ENCODE measurements at regions not wholly inside any gene's neighbourhood (a gene's known extent, or its start where the extent isn't known, plus 50 kb on each side); places are given as distances from the start of the nearest gene placed in this dataset.
"Not testable (repeated sequence)": the region's sequence is repeated elsewhere in the genome, so short reads cannot be mapped to it uniquely, and the experiment has no call there.

DNA sequence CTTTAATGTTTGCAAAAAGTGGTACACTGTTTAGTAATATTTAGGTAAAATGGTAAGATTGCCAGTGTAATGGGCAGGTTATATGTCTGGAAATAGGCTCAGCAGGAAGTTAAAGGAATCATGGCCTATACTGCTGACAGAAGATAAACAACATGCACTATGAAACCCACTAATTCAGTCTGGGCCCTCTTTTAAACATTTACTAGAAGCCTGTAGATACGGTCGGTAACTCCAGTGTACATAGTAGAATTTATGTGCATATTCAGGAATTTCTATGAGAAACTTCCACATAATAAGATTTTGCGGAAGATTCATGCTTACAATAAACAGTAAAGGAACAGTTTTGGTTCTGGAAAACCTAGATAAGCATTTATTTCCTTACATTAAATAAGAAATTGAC lies 1896.9 kb downstream of the KHDRBS2 start:
- not testable (repeated sequence) for H3K9me3 ChIP-seq (ENCODE audit: control insufficient read depth, insufficient read depth, low read length); DNase-seq (ENCODE audit: low read depth, low spot score); H3K27ac ChIP-seq (ENCODE audit: low read length); H3K27me3 ChIP-seq (ENCODE audit: control insufficient read depth, insufficient read depth, low read length); H3K36me3 ChIP-seq (ENCODE audit: control insufficient read depth, insufficient read depth, low read length); H3K4me3 ChIP-seq (ENCODE audit: low read length); H3K4me1 ChIP-seq (ENCODE audit: control insufficient read depth, insufficient read depth, low read length)
- no CpG with 5 or more reads among the region's 3 CpGs for WGBS (ENCODE audit: insufficient coverage, insufficient read length)

DNA sequence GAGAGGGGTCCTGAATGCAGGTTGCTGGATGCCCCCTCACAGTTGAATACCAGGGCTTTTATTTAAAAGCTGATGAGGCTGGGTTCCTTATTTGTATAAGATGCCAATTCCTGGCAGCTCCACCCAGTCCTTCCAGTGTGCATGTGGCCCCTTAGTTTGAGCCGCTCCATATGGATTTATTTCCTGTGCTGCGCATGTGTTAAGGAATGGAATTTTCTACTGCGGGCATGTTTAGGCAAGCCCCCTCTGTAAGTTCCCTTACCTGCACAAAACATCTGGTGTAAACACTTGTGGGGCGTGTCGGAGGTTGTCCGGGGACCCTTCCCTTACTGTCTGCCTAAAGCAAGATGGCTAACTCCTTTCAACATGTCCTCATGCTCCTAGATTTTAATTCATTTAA lies 1901.4 kb downstream of the KHDRBS2 start:
- not testable (repeated sequence) for H3K4me1 ChIP-seq (ENCODE audit: control insufficient read depth, insufficient read depth, low read length); H3K4me3 ChIP-seq (ENCODE audit: low read length); H3K27ac ChIP-seq (ENCODE audit: low read length); H3K9me3 ChIP-seq (ENCODE audit: control insufficient read depth, insufficient read depth, low read length); H3K27me3 ChIP-seq (ENCODE audit: control insufficient read depth, insufficient read depth, low read length); DNase-seq (ENCODE audit: low read depth, low spot score); H3K36me3 ChIP-seq (ENCODE audit: control insufficient read depth, insufficient read depth, low read length)
- WGBS (ENCODE audit: insufficient coverage, insufficient read length) = no CpG with 5 or more reads among the region's 6 CpGs

DNA sequence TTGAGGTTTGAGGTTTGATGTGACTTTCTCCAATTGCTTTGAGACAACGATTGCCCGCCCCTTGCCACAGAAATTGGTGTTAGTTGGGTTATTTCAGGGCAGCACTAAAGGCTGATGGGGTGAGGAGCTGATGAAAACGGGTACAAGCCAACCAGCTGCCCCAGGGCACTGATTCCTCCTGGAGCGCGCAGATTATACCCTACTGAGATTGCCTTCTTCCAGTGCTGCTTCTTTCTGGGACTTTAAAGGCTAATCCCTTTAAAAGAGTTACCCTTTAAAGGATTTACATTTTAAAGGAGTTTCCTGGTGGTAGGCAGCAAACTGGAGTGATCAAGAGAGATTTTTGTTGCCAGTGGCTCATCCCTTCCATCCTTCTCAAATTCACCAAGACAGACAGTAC lies 1903.3 kb downstream of the KHDRBS2 start:
- H3K36me3 ChIP-seq (ENCODE audit: control insufficient read depth, insufficient read depth, low read length); H3K9me3 ChIP-seq (ENCODE audit: control insufficient read depth, insufficient read depth, low read length); H3K4me1 ChIP-seq (ENCODE audit: control insufficient read depth, insufficient read depth, low read length); H3K27me3 ChIP-seq (ENCODE audit: control insufficient read depth, insufficient read depth, low read length); H3K4me3 ChIP-seq (ENCODE audit: low read length); H3K27ac ChIP-seq (ENCODE audit: low read length); DNase-seq (ENCODE audit: low read depth, low spot score): not testable (repeated sequence)
- whole genome bisulfite sequencing (ENCODE audit: insufficient coverage, insufficient read length) = no CpG with 5 or more reads among the region's 5 CpGs

DNA sequence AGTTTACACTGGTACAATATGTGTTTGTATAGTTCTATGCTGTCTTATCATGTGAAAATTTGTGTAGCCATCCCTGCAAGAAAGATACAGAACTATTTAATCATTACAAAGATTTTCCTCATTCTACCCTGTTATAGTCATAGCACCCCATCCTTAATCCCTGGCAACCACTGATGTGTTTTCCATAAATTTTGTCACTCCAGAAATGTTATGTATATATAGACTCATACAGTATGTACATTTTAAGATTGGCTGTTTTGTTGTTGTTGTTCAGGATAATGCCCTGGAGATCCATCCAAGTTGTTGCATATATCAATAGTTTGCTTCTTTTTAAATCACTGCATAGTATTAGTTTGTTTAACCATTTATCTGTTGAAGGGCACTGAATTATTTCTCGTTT lies 1911.9 kb downstream of the KHDRBS2 start:
- H3K36me3 ChIP-seq (ENCODE audit: control insufficient read depth, insufficient read depth, low read length); H3K4me3 ChIP-seq (ENCODE audit: low read length); H3K4me1 ChIP-seq (ENCODE audit: control insufficient read depth, insufficient read depth, low read length); H3K27me3 ChIP-seq (ENCODE audit: control insufficient read depth, insufficient read depth, low read length); H3K27ac ChIP-seq (ENCODE audit: low read length); DNase-seq (ENCODE audit: low read depth, low spot score); H3K9me3 ChIP-seq (ENCODE audit: control insufficient read depth, insufficient read depth, low read length): not testable (repeated sequence)
- WGBS (ENCODE audit: insufficient coverage, insufficient read length) = no CpG with 5 or more reads among the region's 1 CpG

DNA sequence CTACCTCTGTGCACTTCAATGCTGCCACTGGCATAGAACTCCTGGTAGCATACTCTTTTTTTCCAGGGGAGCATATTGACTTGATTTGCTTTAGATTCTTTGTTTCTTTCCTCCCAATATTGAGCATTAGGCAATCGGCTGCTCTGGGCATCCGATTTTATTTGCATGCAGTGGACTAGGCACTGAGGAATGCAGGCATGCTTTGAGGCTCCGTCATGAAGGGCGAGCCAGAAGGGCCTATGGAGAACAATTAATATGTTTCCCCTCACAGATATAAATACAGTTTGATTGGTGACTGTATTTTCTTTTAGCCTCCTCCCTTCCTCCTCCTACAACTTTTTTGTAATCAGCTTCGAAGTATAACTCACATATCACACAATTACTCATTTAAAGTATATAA lies 1918.2 kb downstream of the KHDRBS2 start:
- not testable (repeated sequence) for H3K4me3 ChIP-seq (ENCODE audit: low read length); H3K9me3 ChIP-seq (ENCODE audit: control insufficient read depth, insufficient read depth, low read length); H3K36me3 ChIP-seq (ENCODE audit: control insufficient read depth, insufficient read depth, low read length); H3K27me3 ChIP-seq (ENCODE audit: control insufficient read depth, insufficient read depth, low read length); H3K4me1 ChIP-seq (ENCODE audit: control insufficient read depth, insufficient read depth, low read length); DNase-seq (ENCODE audit: low read depth, low spot score); H3K27ac ChIP-seq (ENCODE audit: low read length)
- WGBS (ENCODE audit: insufficient coverage, insufficient read length) = no CpG with 5 or more reads among the region's 5 CpGs

DNA sequence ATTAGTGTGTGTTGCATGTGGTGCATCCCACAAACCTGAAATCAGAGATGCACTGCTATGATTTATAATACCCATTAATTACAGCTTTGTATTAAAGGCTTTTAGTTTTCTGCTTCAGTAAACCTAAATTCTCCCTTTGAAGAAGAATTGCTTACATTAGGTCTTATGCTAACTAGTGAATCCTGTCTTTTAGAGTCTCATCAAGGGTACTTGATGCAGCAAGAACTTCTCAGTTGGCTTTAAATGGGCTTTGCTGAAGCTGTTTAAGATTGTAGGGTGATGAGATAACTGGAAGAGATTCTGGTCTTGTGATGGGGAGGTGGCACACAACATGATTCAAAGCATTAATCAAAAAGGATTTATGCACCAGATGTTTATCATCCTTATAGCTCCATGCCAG lies 1920.1 kb downstream of the KHDRBS2 start:
- not testable (repeated sequence) for H3K27me3 ChIP-seq (ENCODE audit: control insufficient read depth, insufficient read depth, low read length); H3K9me3 ChIP-seq (ENCODE audit: control insufficient read depth, insufficient read depth, low read length); H3K27ac ChIP-seq (ENCODE audit: low read length); H3K4me1 ChIP-seq (ENCODE audit: control insufficient read depth, insufficient read depth, low read length); H3K36me3 ChIP-seq (ENCODE audit: control insufficient read depth, insufficient read depth, low read length); H3K4me3 ChIP-seq (ENCODE audit: low read length); DNase-seq (ENCODE audit: low read depth, low spot score)

DNA sequence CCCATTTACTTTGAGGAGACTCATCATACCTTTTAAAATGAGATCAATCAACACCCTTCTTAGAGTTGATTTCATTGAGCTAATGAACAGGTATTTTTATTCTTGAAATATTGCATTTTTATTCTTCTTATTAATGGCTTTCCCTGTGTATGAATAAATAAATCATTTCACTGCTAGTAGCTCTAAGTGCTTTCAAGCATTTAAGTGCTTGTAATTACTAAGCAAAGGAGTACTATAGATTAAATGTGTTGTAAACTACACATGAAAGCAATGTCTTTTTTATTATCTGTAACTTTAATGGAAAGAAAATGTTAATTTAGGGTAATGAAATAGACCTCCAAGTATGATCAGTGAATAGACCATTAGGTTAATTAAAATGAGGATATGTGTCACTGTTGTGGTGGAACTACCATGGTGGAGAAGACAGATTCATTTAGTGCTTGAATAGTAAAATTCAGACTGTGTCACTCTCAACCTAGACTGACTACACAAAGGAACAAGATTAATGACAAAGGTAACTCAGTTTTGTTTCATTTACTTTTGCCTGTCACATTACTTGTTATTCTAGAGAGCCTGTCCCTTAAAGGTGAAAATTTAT lies 1943.5 kb downstream of the KHDRBS2 start:
- not testable (repeated sequence) for H3K27ac ChIP-seq (ENCODE audit: low read length); H3K27me3 ChIP-seq (ENCODE audit: control insufficient read depth, insufficient read depth, low read length); DNase-seq (ENCODE audit: low read depth, low spot score); H3K4me1 ChIP-seq (ENCODE audit: control insufficient read depth, insufficient read depth, low read length); H3K36me3 ChIP-seq (ENCODE audit: control insufficient read depth, insufficient read depth, low read length); H3K9me3 ChIP-seq (ENCODE audit: control insufficient read depth, insufficient read depth, low read length); H3K4me3 ChIP-seq (ENCODE audit: low read length)

DNA sequence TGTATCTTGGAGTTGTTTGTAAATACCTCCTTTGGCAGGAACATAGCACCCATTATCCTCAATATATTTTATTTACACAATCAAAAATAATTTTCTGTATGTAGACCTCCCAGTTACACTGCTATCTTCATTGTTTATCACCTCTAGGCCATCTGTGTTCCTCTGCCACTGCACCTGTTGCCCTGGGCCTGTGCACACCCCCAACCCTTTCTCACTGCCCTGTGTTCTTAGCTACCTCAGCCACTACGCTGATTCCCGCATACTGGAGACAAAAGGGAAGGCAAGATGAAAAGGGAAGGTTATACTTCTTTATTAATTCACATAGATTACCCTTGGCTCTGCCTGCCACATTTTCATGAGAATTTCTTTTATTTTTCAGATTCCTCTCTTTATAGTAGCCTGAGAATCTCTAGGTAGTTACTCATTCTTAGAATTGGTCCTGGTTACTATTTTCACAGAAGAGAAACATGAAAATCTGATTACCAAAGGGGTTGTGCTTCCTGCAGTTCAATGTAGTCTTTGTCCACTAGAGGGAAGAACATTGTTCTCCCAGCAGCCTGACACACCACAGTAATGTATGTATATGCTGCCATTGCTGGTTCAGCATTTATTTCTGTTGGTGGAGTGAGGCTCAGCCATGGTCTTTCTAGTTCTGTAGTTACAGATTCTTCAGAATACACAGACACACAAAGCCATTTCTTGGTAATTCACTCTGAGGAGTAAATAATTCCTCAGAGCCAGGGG lies 1947.5 kb downstream of the KHDRBS2 start:
- not testable (repeated sequence) for H3K36me3 ChIP-seq (ENCODE audit: control insufficient read depth, insufficient read depth, low read length); H3K9me3 ChIP-seq (ENCODE audit: control insufficient read depth, insufficient read depth, low read length); H3K4me1 ChIP-seq (ENCODE audit: control insufficient read depth, insufficient read depth, low read length); H3K27ac ChIP-seq (ENCODE audit: low read length); H3K4me3 ChIP-seq (ENCODE audit: low read length); H3K27me3 ChIP-seq (ENCODE audit: control insufficient read depth, insufficient read depth, low read length)
- WGBS (ENCODE audit: insufficient coverage, insufficient read length) = no CpG with 5 or more reads among the region's 2 CpGs
- peak; percentile 5 for DNase-seq (ENCODE audit: low read depth, low spot score)

DNA sequence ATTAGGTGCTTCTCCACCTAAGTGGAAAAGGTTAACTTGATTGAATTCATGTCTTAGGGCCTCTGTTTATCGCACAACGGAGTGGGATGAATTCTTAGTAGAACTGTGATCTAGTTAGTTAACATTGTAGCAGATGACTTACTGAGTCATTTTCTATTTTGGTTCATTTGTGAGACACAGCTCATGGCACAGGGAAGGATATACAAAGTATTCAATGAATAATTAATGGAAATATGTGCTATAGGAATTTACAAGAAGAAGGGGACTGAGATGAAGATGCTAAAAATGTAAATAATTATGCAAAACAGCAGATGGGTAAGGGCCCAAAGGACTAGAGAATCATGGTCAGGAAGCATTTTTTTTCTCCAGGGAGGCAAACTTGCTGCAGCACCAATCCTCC lies 1950.9 kb downstream of the KHDRBS2 start:
- no CpG with 5 or more reads among the region's 2 CpGs for WGBS (ENCODE audit: insufficient coverage, insufficient read length)
- not testable (repeated sequence) for H3K27me3 ChIP-seq (ENCODE audit: control insufficient read depth, insufficient read depth, low read length); DNase-seq (ENCODE audit: low read depth, low spot score); H3K4me1 ChIP-seq (ENCODE audit: control insufficient read depth, insufficient read depth, low read length); H3K27ac ChIP-seq (ENCODE audit: low read length); H3K4me3 ChIP-seq (ENCODE audit: low read length); H3K36me3 ChIP-seq (ENCODE audit: control insufficient read depth, insufficient read depth, low read length); H3K9me3 ChIP-seq (ENCODE audit: control insufficient read depth, insufficient read depth, low read length)

DNA sequence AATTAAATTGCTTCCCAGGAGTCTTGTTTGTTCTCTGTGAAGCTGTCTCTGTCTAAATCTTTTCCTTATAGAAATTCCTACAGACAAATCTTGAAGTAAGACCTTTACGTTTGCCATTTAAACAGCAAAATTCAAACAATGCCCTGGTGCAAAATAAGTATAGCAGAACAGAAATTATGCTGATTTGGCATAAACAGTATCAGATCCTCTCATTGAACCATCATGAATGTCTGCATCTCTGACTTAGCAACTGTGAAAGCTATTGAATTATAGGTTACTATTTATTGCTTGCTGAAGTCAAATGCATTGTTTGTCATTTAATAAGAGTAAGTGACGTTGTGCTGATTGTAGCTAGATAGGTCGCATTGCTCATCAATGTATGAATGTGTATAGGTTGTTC lies 1952.3 kb downstream of the KHDRBS2 start:
- not testable (repeated sequence) for H3K27me3 ChIP-seq (ENCODE audit: control insufficient read depth, insufficient read depth, low read length); DNase-seq (ENCODE audit: low read depth, low spot score); H3K4me1 ChIP-seq (ENCODE audit: control insufficient read depth, insufficient read depth, low read length); H3K9me3 ChIP-seq (ENCODE audit: control insufficient read depth, insufficient read depth, low read length); H3K4me3 ChIP-seq (ENCODE audit: low read length); H3K27ac ChIP-seq (ENCODE audit: low read length); H3K36me3 ChIP-seq (ENCODE audit: control insufficient read depth, insufficient read depth, low read length)
- no CpG with 5 or more reads among the region's 3 CpGs for WGBS (ENCODE audit: insufficient coverage, insufficient read length)

DNA sequence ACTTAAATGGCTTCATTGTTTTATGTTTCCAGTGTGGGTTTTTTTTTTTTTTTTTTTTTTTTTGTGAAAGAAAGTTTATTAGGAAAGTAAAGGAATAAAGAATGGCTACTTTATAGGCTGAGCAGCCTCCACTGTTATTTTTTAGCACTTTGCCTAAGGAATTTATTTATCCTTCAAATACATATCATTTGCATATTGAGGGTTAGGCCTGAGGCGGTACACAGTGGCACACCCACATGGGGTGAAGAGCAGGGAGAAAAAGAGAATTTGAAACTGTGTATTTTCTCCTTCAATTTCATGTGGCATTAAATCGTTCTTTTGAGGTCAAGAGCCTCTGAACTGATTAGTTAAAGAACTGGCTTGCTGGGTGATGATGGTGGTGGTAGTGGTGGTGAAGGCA lies 1977.1 kb downstream of the KHDRBS2 start:
- not testable (repeated sequence) for H3K4me1 ChIP-seq (ENCODE audit: control insufficient read depth, insufficient read depth, low read length); H3K4me3 ChIP-seq (ENCODE audit: low read length); H3K27me3 ChIP-seq (ENCODE audit: control insufficient read depth, insufficient read depth, low read length); H3K9me3 ChIP-seq (ENCODE audit: control insufficient read depth, insufficient read depth, low read length); DNase-seq (ENCODE audit: low read depth, low spot score); H3K36me3 ChIP-seq (ENCODE audit: control insufficient read depth, insufficient read depth, low read length); H3K27ac ChIP-seq (ENCODE audit: low read length)
- WGBS (ENCODE audit: insufficient coverage, insufficient read length) = no CpG with 5 or more reads among the region's 2 CpGs
